RWPE2 (cell line): ENCODE measurements at regions not wholly inside any gene's neighbourhood (a gene's known extent, or its start where the extent isn't known, plus 50 kb on each side); places are given as distances from the start of the nearest gene placed in this dataset.
A peak's percentile ranks its signal among the peaks of the same experiment; 100 is the strongest.

Experiments used
- ATAC-seq: fragments of 200-7000 bp; cut with Tn5 transposase; 3 replicates; pipeline ENCODE4 v1.9.1; 2021; ENCODE audit warnings: low read depth
- DNase-seq: peaks from one replicate; pipeline ENCODE4 v3.0.0-alpha.2; 2020; ENCODE audit warnings: low spot score
- H3K27ac ChIP-seq: fragments of 450-650 bp; 2 replicates; pipeline ENCODE4 v1.5.1; 2017; ENCODE audit warnings: mild to moderate bottlenecking; ENCODE audit not compliant: poor library complexity, severe bottlenecking
- H3K27me3 ChIP-seq: fragments of 250-450 bp; sonication (Bioruptor Pico); 2 replicates; pipeline ENCODE4 v1.5.1; 2021; ENCODE audit warnings: mild to moderate bottlenecking, moderate library complexity; ENCODE audit not compliant: insufficient read depth, poor library complexity, severe bottlenecking
- H3K36me3 ChIP-seq: fragments of 250-450 bp; sonication (Bioruptor Pico); 2 replicates; pipeline ENCODE4 v1.5.1; 2020; ENCODE audit warnings: low read depth, mild to moderate bottlenecking, moderate library complexity
- H3K4me1 ChIP-seq: fragments of 250-450 bp; sonication (Bioruptor Pico); 2 replicates; pipeline ENCODE4 v1.5.1; 2021; ENCODE audit warnings: mild to moderate bottlenecking, moderate library complexity; ENCODE audit not compliant: insufficient read depth, poor library complexity, severe bottlenecking
- H3K4me3 ChIP-seq: fragments of 250-450 bp; sonication (Bioruptor Pico); 2 replicates; pipeline ENCODE4 v1.5.1; 2021; ENCODE audit warnings: mild to moderate bottlenecking, moderate library complexity; ENCODE audit not compliant: severe bottlenecking
- H3K9me3 ChIP-seq: fragments of 250-450 bp; sonication (Bioruptor Pico); 2 replicates; pipeline ENCODE4 v1.5.1; 2021; ENCODE audit warnings: mild to moderate bottlenecking, moderate library complexity; ENCODE audit not compliant: severe bottlenecking
- TF ChIP-seq, protein P1 (sequence below): fragments of 450-650 bp; IDR thresholded peaks from one replicate; pipeline ENCODE4 v1.5.1; 2017; ENCODE audit warnings: mild to moderate bottlenecking, moderate library complexity; ENCODE audit not compliant: poor library complexity, severe bottlenecking

DNA sequence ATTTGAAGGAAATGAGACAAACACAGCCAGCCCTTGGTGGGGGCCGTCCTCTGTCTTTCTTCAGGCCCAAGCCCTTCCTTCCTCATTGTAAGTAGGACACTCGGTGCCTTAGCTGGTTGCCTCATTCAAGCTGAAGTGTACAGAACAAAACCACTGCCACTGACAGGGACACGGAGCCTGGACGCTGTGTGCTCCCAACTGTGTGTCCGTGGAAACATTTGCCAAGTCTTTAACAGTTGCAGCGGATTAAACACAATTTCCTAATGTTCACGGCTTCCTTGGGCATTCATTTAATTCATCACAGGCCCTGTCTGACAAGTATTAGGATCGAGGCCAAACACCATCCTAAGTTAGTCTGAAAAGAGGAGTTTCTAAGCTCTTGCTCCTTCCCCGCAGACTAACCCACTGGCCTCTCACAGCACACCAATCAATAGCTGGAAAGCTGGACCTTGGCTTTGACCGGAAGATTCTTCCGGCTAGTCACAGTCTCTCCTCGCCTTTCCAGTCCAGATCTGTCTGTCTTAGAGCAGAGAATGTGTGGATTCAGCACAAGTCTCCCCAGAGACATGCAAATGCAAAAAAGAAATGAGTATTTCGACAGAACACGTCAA is 68.7 kb upstream of the ACSL3 start:
- Histone ChIP-seq H3K9me3 (no peaks in the 10 kb centered on the region), H3K4me3 (no peak overlapping the region), H3K27me3 (no peaks in the 10 kb centered on the region), H3K4me1 (peaks cover 7% of the 10 kb centered on the region), H3K36me3 (no peaks in the 10 kb centered on the region), H3K27ac (no peak overlapping the region)
- TF ChIP-seq, protein P1, sequence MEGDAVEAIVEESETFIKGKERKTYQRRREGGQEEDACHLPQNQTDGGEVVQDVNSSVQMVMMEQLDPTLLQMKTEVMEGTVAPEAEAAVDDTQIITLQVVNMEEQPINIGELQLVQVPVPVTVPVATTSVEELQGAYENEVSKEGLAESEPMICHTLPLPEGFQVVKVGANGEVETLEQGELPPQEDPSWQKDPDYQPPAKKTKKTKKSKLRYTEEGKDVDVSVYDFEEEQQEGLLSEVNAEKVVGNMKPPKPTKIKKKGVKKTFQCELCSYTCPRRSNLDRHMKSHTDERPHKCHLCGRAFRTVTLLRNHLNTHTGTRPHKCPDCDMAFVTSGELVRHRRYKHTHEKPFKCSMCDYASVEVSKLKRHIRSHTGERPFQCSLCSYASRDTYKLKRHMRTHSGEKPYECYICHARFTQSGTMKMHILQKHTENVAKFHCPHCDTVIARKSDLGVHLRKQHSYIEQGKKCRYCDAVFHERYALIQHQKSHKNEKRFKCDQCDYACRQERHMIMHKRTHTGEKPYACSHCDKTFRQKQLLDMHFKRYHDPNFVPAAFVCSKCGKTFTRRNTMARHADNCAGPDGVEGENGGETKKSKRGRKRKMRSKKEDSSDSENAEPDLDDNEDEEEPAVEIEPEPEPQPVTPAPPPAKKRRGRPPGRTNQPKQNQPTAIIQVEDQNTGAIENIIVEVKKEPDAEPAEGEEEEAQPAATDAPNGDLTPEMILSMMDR = no peak
- DNase-seq (no peak), ATAC-seq (no peak)

- Histone ChIP-seq H3K36me3 (no peaks in the 10 kb centered on the region), H3K4me1 (peaks cover 12% of the 10 kb centered on the region), H3K27ac (no peak overlapping the region), H3K4me3 (no peak overlapping the region), H3K9me3 (no peaks in the 10 kb centered on the region), H3K27me3 (no peaks in the 10 kb centered on the region)
- no peak for DNase-seq
- TF ChIP-seq, protein P1 = no peak
- no peak for ATAC-seq
Observed at GRCh38 chr2:222794585-222795449, 66.0 kb upstream of the ACSL3 start.

DNA sequence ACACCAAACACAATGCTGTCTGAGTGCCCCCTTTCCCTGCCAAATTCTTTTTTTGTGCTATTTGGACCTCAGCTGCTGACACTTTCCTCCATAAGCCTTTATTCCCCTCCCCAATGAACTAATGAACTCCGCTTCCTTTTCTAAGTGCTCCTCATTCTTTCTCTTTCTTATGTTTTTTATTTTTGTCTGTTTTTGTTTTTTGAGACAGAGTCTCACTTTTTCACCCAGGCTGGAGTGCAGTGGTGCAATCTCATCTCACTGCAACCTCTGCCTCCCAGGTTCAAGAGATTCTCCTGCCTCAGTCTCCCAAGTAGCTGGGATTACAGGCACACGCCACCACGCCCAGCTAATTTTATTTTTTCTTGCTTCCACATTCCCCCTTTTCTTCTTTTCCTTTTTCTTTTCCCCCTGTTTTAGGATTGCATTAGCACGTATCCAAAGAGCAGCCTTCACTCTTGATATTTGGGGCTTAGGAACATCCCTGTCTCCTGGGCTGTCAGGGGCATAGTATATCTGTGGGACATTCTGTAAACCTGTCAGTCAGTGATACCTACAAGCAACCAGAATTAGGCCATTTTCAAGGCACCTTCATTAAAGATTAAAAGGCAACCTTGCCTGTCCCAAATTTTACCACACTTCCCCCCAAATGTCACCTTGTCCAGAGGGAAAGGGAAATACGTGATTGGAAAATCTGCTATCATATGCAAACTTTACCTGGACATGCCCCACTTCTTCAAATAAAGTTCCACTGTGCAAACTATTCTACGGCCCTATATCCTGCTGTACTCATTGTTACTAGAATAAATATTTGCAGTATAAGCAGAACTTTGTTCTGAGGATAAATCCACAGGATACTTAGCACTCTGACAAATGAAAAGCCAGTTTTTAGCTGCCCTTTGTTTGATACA is 65.1 kb upstream of the ACSL3 start:
- Histone ChIP-seq H3K4me1 (peaks cover 12% of the 10 kb centered on the region), H3K36me3 (no peaks in the 10 kb centered on the region), H3K4me3 (no peak overlapping the region), H3K27me3 (no peaks in the 10 kb centered on the region), H3K9me3 (no peaks in the 10 kb centered on the region), H3K27ac (no peak overlapping the region)
- DNase-seq (no peak), ATAC-seq (no peak)
- TF ChIP-seq, protein P1 = no peak

DNA sequence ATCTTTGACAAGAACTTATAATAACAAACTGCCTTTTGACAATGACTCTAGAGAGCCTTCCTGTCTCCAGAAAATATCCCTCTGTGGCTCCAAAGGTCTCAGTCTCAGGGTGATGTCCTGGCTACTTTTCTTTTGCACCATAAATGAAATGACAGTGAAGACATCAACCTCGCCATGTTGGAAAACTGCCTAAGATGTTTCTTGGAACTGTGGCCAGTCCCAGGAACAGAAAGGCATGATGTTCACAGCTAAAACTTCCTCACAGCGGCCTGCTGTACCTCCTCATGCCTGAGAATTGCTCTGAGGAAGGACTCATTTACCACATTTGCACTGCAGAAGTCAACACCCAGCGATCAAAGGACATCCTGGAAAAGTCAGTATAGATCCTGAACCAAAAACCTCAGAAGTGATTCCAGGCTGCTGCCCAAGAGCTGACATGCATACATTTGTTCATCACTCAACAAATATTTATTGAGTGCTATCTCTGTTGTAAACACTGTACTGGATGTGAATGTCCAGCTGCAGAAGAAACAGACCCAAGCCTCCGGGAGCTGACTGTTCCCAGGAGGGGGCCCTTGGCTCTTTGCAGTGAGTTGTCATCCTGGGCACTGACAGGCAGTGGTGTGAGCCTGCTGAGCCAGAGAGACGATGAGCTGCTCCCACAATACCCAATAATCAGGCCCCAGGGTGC is 64.3 kb upstream of the ACSL3 start:
- Histone ChIP-seq H3K4me1 (peaks cover 12% of the 10 kb centered on the region), H3K9me3 (no peaks in the 10 kb centered on the region), H3K4me3 (no peak overlapping the region), H3K36me3 (no peaks in the 10 kb centered on the region), H3K27ac (no peak overlapping the region), H3K27me3 (no peaks in the 10 kb centered on the region)
- TF ChIP-seq, protein P1 = no peak
- DNase-seq (no peak), ATAC-seq (peak; percentile 20; the same call in 2 of the 3 replicates)
